Esophagus (tissue), 2 donors: ENCODE measurements at regions not wholly inside any gene's neighbourhood (a gene's known extent, or its start where the extent isn't known, plus 50 kb on each side); places are given as distances from the start of the nearest gene placed in this dataset.
A peak's percentile ranks its signal among the peaks of the same experiment; 100 is the strongest.

ENCODE experiments used
- H3K27ac ChIP-seq, 2 donors: one replicate each; pipeline ENCODE4 v1.5.1; 2013; ENCODE audit warnings: low read depth in 2 of 2, mild to moderate bottlenecking in 2 of 2, inconsistent platforms in 1 of 2, low read length in 1 of 2, moderate library complexity in 1 of 2
- H3K27me3 ChIP-seq, 2 donors: one replicate each; pipeline ENCODE4 v1.6.1; 2013; ENCODE audit warnings: low read length in 2 of 2, control low read depth in 1 of 2, mild to moderate bottlenecking in 1 of 2; ENCODE audit not compliant: insufficient read depth in 2 of 2, control insufficient read depth in 1 of 2
- H3K36me3 ChIP-seq, 2 donors: one replicate each; pipeline ENCODE4 v1.6.1; 2013; ENCODE audit warnings: low read length in 1 of 2; ENCODE audit not compliant: control insufficient read depth in 2 of 2, insufficient read depth in 2 of 2
- H3K4me1 ChIP-seq, 2 donors: one replicate each; pipeline ENCODE4 v1.6.1; 2013; ENCODE audit warnings: low read length in 1 of 2; ENCODE audit not compliant: control insufficient read depth in 2 of 2, insufficient read depth in 2 of 2
- H3K4me3 ChIP-seq, 2 donors: one replicate each; pipeline ENCODE4 v1.5.1; 2013; ENCODE audit warnings: low read length in 2 of 2, mild to moderate bottlenecking in 2 of 2, low read depth in 1 of 2, moderate library complexity in 1 of 2
- H3K9me3 ChIP-seq, 2 donors: one replicate each; pipeline ENCODE4 v1.6.1; 2013; ENCODE audit warnings: mild to moderate bottlenecking in 2 of 2, low read depth in 1 of 2, low read length in 1 of 2, moderate library complexity in 1 of 2; ENCODE audit not compliant: control insufficient read depth in 2 of 2, insufficient read depth in 1 of 2
- WGBS, 2 donors: extraction: QIAGEN DNeasy Blood & Tissue Kit; methylation state at CpG; one replicate each; pipeline ENCODE4 v1.1.7; 2013; 5-methylcytosine and 5-hydroxymethylcytosine counted together
- donor health status: healthy with polysubstance abuse.
- donor health status: Bipolar disorder and iron deficiency.

GRCh38 chr18:56157541-56157940, 480.9 kb downstream of the TXNL1 start:
- H3K4me1 ChIP-seq: no peaks in the 10 kb centered on the region
- H3K4me3 ChIP-seq: no peak overlapping the region
- no peaks in the 10 kb centered on the region for H3K36me3 ChIP-seq
- H3K27me3 ChIP-seq: no peaks in the 10 kb centered on the region
- no peaks in the 10 kb centered on the region for H3K9me3 ChIP-seq
- no peak overlapping the region for H3K27ac ChIP-seq

DNA sequence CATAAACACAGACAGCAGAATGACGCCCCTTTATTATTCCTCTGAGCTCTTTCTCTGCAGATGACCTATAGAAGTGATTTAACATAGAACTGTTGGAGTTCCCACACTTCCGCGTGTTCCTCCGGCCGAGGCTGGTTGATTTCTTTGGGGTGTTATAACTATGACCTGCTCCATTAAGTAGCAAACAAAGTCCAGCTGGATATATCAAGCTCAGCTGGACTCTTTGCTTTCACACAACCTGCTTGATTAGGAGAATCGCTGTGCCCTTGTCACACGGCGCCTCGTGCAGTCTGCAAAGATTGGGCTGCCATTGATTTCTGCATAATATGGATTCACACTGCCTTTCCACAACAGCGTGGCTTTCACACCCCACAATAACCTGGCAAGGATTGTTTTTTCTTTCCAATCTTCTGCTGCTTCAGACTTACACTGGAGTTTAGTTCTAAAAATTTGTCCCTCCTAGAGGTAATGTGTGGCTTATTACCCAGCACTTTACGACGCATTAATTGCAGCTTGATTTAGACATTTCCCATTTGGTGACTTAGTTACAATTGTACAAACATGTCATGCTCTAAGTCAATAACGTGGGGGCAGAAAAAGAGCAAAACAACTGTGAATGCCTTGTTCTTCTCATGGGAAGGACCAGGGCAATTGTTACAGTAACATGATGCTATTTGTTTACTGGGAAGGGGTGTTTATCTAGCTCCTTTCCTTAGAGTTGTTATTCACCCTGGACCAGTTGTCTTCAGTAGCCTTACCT, 485.7 kb downstream of the TXNL1 start:
- no peak overlapping the region for H3K27ac ChIP-seq
- H3K9me3 ChIP-seq: no peaks in the 10 kb centered on the region
- 70 to 80% methylated on average over 13 of the region's 13 CpGs for WGBS, 2 donors

GRCh38 chr18:56148373-56148772, 490.0 kb downstream of the TXNL1 start:
- Histone ChIP-seq H3K36me3 (no peaks in the 10 kb centered on the region), H3K4me3 (no peak overlapping the region), H3K4me1 (peaks cover 0 to 2% of the 10 kb centered on the region in 2 donors), H3K27me3 (no peaks in the 10 kb centered on the region), H3K27ac (no peak overlapping the region), H3K9me3 (no peaks in the 10 kb centered on the region)

More for the DNA sequence above, 485.7 kb downstream of the TXNL1 start:
- H3K4me3 ChIP-seq: no peak overlapping the region
- peaks cover 0 to 2% of the 10 kb centered on the region in 2 donors for H3K4me1 ChIP-seq
- H3K36me3 ChIP-seq: no peaks in the 10 kb centered on the region
- H3K27me3 ChIP-seq: no peaks in the 10 kb centered on the region

DNA sequence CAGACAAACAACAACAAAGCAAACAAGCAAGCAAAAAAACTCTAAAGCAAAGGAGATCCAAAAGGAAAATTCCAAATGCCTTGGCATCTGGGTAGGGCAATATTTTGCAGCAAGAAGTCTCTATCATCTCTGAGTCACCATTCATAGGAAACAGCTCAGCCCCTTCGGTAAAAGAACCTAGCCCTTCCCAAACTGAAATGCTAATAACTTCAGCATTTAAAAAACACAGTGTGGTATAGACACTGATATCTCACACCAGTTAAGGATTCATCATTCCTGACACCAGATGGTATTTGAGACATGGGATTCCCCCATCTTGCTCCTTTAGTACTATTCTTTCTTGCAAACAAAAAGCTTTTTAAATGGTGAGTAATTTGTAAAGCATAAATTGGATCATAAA, 491.8 kb downstream of the TXNL1 start:
- H3K4me3 ChIP-seq: no peak overlapping the region
- no peaks in the 10 kb centered on the region for H3K36me3 ChIP-seq
- H3K27me3 ChIP-seq: no peaks in the 10 kb centered on the region
- H3K4me1 ChIP-seq: peaks cover 0 to 2% of the 10 kb centered on the region in 2 donors
- H3K9me3 ChIP-seq: no peaks in the 10 kb centered on the region
- WGBS, 2 donors: 36 to 61% methylated on average over 1 of the region's 1 CpG
- no peak overlapping the region for H3K27ac ChIP-seq

- H3K4me1 ChIP-seq: peaks cover 0 to 3% of the 10 kb centered on the region in 2 donors
- no peak overlapping the region for H3K4me3 ChIP-seq
- 73 to 83% methylated on average over 2 of the region's 2 CpGs for WGBS, 2 donors
- no peaks in the 10 kb centered on the region for H3K9me3 ChIP-seq
- no peaks in the 10 kb centered on the region for H3K36me3 ChIP-seq
- no peak overlapping the region for H3K27ac ChIP-seq
- H3K27me3 ChIP-seq: no peaks in the 10 kb centered on the region
Observed at GRCh38 chr18:56142001-56142400, 496.4 kb downstream of the TXNL1 start.

DNA sequence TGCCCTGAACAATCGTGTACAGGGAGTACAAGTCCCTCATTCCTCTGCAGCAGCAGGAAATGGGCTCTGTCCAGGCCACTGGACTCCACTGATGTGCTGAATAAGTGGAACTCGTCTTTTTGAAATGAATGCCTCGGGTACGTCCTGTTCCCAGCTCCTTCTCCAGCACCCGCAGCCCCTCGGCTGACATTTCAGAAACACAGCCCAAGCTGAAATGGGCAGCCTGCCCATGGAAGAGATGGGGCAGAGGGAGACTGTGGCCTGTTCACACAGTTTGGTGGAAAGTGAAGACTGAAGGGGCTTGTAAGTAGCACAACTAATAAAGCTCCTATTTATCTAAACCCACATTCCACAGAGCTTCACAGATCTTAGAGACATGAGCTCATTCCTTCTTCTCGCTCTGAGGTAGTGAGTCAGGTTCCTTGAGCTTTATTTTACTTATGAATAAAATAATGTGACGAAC, 498.6 kb downstream of the TXNL1 start:
- H3K27ac ChIP-seq: peak overlapping the region; percentile 2 to 51
- H3K27me3 ChIP-seq: no peaks in the 10 kb centered on the region

GRCh38 chr18:56139372-56139771, 499.0 kb downstream of the TXNL1 start:
- Histone ChIP-seq H3K36me3 (no peaks in the 10 kb centered on the region), H3K4me3 (no peak overlapping the region), H3K9me3 (no peaks in the 10 kb centered on the region), H3K27me3 (no peaks in the 10 kb centered on the region), H3K4me1 (peaks cover 0 to 3% of the 10 kb centered on the region in 2 donors), H3K27ac (peak overlapping the region in 1 of 2 donors; percentile 30)

More for the DNA sequence above, 498.6 kb downstream of the TXNL1 start:
- Histone ChIP-seq H3K9me3 (no peaks in the 10 kb centered on the region), H3K36me3 (no peaks in the 10 kb centered on the region), H3K4me3 (no peak overlapping the region), H3K4me1 (peaks cover 0 to 3% of the 10 kb centered on the region in 2 donors)
- WGBS, 2 donors: 75 to 78% methylated on average over 8 of the region's 8 CpGs

DNA sequence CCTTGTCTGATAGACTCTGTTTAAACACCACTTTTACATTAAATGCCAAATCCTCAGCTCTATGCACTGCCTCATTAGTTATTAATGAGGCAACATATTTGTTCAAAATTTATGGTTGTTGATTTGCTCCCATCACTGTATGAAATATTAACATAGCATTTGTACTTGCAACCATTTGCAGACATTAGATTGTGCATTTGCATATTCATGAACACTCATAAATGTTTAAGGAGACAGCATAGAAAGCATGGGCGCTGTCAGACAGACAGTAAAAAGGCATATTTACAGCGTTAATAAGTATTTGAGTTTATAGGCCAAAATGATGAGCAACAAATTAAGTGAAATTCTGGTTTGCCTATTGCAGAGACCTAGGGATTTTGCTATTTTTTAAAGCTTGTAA, 502.3 kb downstream of the TXNL1 start:
- Histone ChIP-seq H3K36me3 (no peaks in the 10 kb centered on the region), H3K4me3 (no peak overlapping the region), H3K27me3 (no peaks in the 10 kb centered on the region), H3K9me3 (no peaks in the 10 kb centered on the region), H3K27ac (no peak overlapping the region), H3K4me1 (peaks cover 0 to 3% of the 10 kb centered on the region in 2 donors)
- 89 to 93% methylated on average over 2 of the region's 2 CpGs for WGBS, 2 donors

DNA sequence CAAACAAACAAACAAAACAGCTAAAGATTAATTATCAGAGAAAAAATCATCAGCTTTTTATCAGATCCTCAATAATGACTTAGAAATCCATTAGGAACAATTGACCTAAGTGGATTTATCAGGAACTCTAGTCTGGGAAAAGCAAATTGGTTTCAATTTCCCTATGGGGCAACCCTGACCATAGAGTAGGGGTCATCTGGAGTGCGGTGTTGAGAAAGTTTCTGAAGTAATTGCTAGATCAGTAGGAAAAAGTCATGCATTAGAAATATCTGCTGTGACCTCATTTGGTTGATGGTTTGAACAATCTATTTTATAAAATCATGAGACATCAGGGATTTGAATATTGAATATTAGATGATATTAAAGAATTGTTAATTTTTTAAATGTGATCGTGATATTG, 507.9 kb downstream of the TXNL1 start:
- Histone ChIP-seq H3K27ac (no peak overlapping the region), H3K4me3 (no peak overlapping the region), H3K4me1 (peaks cover 0 to 2% of the 10 kb centered on the region in 2 donors), H3K27me3 (no peaks in the 10 kb centered on the region), H3K36me3 (no peaks in the 10 kb centered on the region), H3K9me3 (no peaks in the 10 kb centered on the region)
- 93 to 95% methylated on average over 2 of the region's 2 CpGs for WGBS, 2 donors

GRCh38 chr18:56128153-56128791, 510.1 kb downstream of the TXNL1 start:
- peaks cover 0 to 2% of the 10 kb centered on the region in 2 donors for H3K4me1 ChIP-seq
- no peaks in the 10 kb centered on the region for H3K9me3 ChIP-seq
- 24 to 62% methylated on average over 2 of the region's 2 CpGs for WGBS, 2 donors
- H3K36me3 ChIP-seq: no peaks in the 10 kb centered on the region
- H3K4me3 ChIP-seq: no peak overlapping the region
- no peak overlapping the region for H3K27ac ChIP-seq
- H3K27me3 ChIP-seq: no peaks in the 10 kb centered on the region
